A549 (cell line): ENCODE measurements at regions not wholly inside any gene's neighbourhood (a gene's known extent, or its start where the extent isn't known, plus 50 kb on each side); places are given as distances from the start of the nearest gene placed in this dataset.

Experiments used
- CEBPB ChIP-seq, 2 experiments: fragments of >200 bp in 1 of 2; sonication (Bioruptor Twin) in 1 of 2; formaldehyde crosslinking in 1 of 2; IDR thresholded peaks; 2 replicates each; pipeline ENCODE4 v1.6.1; 2012 to 2016
- CTCF ChIP-seq: fragments of >200 bp; sonication (Bioruptor Twin); formaldehyde crosslinking; IDR thresholded peaks from 3 replicates; pipeline ENCODE4 v1.5.1; 2016
- EP300 ChIP-seq, 2 experiments: fragments of >200 bp; sonication (Bioruptor Twin); formaldehyde crosslinking; IDR thresholded peaks; 2 replicates in 1 of 2; 3 replicates in 1 of 2; pipeline ENCODE4 v1.6.1; 2016 to 2017
- HDAC2 ChIP-seq: fragments of 200-600 bp; sonication (generic); IDR thresholded peaks from 2 replicates; pipeline ENCODE4 v1.6.1; 2016
- MYC ChIP-seq: IDR thresholded peaks from 2 replicates; pipeline ENCODE4 v1.6.1; 2012; ENCODE audit warnings: mild to moderate bottlenecking, inconsistent platforms, low read length, improper control_type of control experiment, borderline replicate concordance
- PHF8 ChIP-seq: fragments of 200-600 bp; sonication (generic); IDR thresholded peaks from 2 replicates; pipeline ENCODE4 v1.6.1; 2016; ENCODE audit warnings: low read depth, mild to moderate bottlenecking, antibody characterized with exemption, moderate library complexity, borderline replicate concordance
- POLR2A ChIP-seq: IDR thresholded peaks from 2 replicates; pipeline ENCODE4 v1.6.1; 2012; ENCODE audit warnings: mild to moderate bottlenecking, low read length
- POLR2AphosphoS2 ChIP-seq: conservative IDR thresholded peaks from 2 replicates; pipeline ENCODE4 v1.6.1; 2012; ENCODE audit warnings: low read length, improper control_type of control experiment, inconsistent platforms
- RAD21 ChIP-seq, 2 experiments: fragments of >200 bp in 1 of 2; sonication (Bioruptor Twin) in 1 of 2; formaldehyde crosslinking in 1 of 2; IDR thresholded peaks in 1 of 2; conservative IDR thresholded peaks in 1 of 2; 2 replicates in 1 of 2; 3 replicates in 1 of 2; pipeline ENCODE4 v1.6.1; 2012 to 2018; ENCODE audit warnings: inconsistent platforms in 1 of 2
- SMC3 ChIP-seq: fragments of >200 bp; sonication (Bioruptor Twin); formaldehyde crosslinking; IDR thresholded peaks from 3 replicates; pipeline ENCODE4 v1.6.1; 2018; ENCODE audit warnings: inconsistent platforms
- SREBF2 ChIP-seq: fragments of 450-650 bp; IDR thresholded peaks from 2 replicates; pipeline ENCODE4 v1.6.1; 2014; ENCODE audit warnings: mild to moderate bottlenecking, moderate library complexity
- USF2 ChIP-seq: fragments of 450-650 bp; IDR thresholded peaks from 2 replicates; pipeline ENCODE4 v1.6.1; 2014; ENCODE audit warnings: antibody characterized with exemption
- ZC3H11A ChIP-seq: fragments of 450-650 bp; IDR thresholded peaks from 2 replicates; pipeline ENCODE4 v1.6.1; 2014; ENCODE audit warnings: antibody characterized with exemption, mild to moderate bottlenecking
- TF ChIP-seq, protein P1 (sequence below): fragments of >200 bp; sonication (Bioruptor Twin); formaldehyde crosslinking; IDR thresholded peaks from 3 replicates; pipeline ENCODE4 v1.6.1; 2016

DNA sequence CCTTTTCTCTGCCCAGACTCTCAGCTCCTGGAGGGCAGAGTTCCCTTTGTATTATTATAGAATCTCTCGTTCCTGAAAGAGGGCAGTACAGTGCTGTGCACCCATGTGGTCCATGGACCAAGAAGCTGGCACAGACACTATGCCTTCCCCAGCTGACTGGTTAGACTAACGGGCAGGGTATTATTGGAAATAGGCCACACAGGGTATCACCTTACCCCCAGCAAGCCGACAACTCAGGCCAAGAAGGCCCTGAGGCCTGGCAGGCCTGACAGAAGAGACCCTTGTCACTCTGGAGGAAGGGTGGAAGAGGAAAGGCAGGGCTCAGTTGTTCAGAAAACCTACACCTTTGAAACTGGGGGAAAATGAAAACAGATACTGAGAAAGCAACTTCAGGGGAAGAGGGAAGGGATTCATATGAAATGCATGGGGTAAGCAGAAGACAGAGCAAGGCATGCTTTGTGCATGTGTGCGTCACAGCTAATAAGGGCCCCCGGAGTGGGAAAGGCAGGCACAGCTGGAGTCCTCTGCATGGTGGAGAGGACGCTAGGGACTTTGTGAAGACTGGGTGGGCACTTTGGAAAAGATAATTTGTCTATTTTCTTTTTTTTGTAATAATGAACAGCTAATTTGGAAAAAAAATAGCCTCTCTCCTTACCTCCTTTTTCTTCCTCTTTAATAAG is 476.8 kb upstream of the CELF4 start:
- TF ChIP-seq EP300 (IDR thresholded peaks at IDR 0.05), result no peak
- TF ChIP-seq CEBPB (IDR thresholded peaks at IDR 0.05), result no peak
- no peak for TF ChIP-seq POLR2AphosphoS2
- TF ChIP-seq SREBF2, result no peak
- no peak for TF ChIP-seq CTCF
- no peak for TF ChIP-seq HDAC2
- no peak for TF ChIP-seq SMC3
- no peak for TF ChIP-seq POLR2A
- TF ChIP-seq RAD21 (conservative IDR thresholded peaks at IDR 0.05 in 1 of 2, IDR thresholded peaks at IDR 0.05 in 1 of 2), result no peak
- TF ChIP-seq MYC, result no peak
- TF ChIP-seq PHF8, result no peak
- TF ChIP-seq USF2, result no peak
- TF ChIP-seq, protein P1, sequence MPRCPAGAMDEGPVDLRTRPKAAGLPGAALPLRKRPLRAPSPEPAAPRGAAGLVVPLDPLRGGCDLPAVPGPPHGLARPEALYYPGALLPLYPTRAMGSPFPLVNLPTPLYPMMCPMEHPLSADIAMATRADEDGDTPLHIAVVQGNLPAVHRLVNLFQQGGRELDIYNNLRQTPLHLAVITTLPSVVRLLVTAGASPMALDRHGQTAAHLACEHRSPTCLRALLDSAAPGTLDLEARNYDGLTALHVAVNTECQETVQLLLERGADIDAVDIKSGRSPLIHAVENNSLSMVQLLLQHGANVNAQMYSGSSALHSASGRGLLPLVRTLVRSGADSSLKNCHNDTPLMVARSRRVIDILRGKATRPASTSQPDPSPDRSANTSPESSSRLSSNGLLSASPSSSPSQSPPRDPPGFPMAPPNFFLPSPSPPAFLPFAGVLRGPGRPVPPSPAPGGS, result no peak
- TF ChIP-seq ZC3H11A, result no peak
